ENCODE measurements at regions not wholly inside any gene's neighbourhood (a gene's known extent, or its start where the extent isn't known, plus 50 kb on each side); places are given as distances from the start of the nearest gene placed in this dataset.
A peak's percentile ranks its signal among the peaks of the same experiment; 100 is the strongest.

DNA sequence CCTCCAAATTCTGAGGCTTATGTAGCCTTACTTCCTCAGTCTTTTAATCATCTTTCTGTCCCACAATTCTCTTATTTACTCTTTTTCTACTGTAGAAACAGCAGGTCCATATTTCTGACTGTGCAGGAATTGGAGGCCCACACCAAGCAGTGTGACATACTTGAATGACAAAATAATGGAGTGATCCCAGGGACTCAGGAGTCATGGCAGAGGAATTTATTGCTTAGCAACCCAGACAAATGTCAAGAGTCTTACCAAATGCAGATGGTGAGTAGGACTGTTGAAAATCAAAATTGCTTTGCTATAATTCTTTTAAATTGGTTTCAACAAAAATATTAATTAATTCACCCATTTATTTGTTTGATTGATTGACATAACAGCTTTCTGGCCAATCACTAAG, 59.9 kb downstream of the HTR1B start:
- DNase-seq: no peak

DNA sequence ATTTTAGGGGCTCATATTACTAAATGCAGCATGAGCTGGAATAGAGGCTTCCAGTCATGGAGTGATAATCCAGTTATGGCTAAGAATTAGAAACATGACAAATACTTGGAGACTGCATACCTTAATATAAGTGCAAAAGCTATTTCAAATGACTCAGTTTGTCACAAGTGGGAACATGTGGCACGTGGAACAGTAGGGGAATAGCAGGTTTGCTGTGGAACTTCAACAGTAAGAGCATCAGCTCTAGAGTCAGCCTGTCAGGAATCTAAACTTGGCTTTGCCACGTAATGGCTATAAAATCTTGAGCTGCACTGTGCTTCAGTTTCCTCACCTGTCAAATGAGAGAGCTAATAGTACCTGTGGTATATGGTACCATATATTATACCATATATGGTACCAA, 62.1 kb downstream of the HTR1B start:
- DNase-seq: no peak

DNA sequence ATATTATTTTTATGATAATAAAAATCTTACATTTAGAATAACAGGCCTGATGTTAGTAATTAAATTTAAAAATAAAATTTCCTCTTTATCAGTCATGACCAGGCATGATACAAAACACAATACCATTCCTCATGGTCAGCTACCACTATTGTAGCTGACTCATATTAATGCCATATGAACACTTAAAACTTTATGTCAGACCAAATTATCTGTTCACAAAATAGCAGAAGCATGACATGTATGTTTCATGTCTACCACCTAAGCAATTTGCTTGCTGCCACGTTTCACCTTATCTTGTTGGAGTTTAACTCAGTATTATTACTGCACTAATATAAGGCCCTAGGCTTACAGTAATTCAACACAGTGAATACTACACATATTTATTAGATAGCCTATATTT, 65.7 kb downstream of the HTR1B start:
- no peak for DNase-seq

GRCh38 chr6:77389402-77389801, 73.9 kb downstream of the HTR1B start:
- no peak for DNase-seq

DNA sequence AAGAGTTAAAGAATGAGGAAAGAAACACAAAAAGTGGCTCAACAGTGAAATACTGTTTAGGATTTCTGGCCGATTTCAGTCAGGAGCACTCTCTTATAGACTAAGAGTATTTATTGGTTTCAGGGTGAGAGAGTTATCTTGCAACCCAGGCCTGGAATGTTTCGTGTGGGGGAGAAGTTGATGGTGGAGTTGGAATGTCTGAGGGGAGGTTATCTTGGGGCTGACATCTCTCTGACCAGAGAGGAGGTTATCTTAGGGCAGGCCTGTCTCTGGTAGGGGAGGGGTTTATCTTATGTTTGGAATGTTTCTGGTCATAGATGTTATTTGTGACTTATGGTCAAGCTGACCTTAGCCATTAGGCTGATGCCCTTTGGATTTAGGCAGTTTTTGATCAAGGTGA, 80.3 kb downstream of the HTR1B start:
- DNase-seq: no peak

GRCh38 chr6:77373955-77374354, 89.3 kb downstream of the HTR1B start:
- no peak for DNase-seq

DNA sequence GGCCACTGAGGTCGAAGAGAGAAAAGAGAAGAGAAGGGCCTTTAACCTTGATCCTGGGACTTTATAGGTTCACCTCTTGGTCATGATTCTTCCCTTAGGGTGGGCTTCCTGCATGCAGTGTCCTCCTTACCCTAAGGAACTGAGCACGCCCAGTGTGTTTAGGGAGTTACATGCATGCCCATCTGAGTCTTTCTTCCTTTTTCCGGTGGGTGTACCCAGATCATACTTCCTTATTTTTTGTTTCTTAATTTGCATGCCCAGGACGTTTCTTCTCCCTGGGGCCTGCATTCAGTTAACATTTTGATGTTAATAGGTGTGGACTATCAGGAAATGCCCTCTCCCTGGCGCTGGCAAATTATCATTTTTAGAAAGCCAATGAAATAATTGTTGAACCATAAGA, 91.5 kb downstream of the HTR1B start:
- no peak for DNase-seq

DNA sequence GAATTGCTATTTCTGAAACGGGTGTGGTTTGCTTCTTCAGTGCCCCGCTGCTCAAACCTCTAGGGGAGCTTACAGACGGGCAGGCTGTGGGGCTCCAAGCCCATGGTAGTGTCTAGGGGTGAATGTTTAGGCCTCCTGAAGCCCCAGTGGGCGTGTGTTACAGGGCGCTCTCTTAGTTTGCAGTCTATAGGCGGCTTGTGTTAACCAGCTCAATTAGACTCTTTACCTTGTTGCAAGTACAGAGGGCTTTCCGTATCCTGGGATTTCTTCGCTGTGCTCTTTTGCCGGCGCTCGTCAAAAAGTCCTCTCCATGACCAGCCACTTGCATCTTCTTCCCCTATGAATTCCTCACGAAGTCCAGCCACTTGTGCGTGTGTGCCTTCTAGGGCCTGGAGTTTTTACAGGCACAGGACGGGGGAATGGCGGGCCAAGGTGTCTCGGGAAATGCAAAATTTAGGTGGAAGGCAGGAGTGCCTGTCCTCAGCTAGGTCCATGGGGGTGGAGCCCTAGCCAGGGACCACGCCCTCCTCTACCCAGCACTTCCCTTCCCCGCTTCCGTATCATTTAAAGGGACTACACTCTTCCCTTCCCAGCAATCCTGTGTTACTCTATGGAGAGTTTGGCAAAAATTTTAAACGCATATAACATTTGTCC, 94.5 kb downstream of the HTR1B start:
- DNase-seq: peak; percentile 12

DNA sequence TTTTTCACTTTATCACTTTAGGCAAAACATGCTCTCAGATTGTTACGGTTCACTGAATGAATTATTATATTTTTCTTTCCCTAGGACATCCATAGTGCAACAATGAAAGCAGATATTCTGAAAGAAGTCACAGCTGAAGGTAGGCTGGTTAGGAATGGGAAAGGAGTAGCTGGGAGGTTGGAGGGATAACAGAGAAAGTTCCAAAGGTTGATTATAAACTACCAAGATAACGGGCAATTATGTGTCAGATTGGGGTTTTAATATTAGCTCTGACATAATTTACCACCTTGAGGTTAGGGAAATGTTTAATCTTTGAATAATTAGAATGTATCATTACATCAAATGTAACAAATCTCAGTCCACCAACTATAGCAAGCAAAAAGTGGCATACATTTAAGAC, 96.5 kb downstream of the HTR1B start:
- no peak for DNase-seq

- no peak for DNase-seq
Measured at GRCh38 chr6:77363702-77364101, 99.6 kb downstream of the HTR1B start.

DNA sequence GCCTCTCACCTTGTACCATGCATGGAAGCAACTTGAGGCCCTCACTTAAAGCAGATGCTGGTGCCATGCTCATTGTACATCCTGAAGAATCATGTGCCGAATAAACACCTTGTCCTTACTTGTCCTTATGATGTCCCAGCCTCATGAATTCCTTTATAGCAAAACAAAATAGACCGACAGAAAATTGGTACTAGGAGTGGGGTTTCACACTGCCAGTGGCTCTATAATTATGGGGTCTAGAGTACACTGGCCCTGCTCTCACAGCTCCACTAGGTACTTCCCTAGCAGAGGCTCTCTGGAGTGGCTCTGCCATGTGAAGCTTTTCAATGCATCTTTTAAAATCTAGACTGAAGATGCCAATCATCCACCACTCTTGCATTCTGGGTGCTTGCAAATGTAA, 101.2 kb downstream of the HTR1B start:
- DNase-seq: no peak

DNA sequence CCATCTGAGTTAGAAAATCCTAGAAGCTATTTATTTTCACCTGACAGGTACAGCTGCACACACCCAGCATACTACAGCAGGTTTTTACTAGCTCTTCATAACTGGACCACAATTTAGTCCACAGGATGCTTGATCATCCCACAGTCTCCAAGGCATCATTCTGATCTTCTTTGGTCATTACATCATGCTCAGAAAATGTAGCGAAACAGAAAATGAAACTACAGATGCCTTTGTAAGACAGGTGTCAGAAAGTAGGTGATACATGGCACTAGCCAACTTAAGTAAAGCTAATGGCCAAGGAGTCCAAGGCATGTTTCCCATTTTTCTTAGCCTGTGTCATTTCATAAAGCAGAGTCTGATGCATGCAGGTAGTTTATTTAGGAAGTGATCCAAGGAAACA, 102.3 kb downstream of the HTR1B start:
- DNase-seq: no peak

DNA sequence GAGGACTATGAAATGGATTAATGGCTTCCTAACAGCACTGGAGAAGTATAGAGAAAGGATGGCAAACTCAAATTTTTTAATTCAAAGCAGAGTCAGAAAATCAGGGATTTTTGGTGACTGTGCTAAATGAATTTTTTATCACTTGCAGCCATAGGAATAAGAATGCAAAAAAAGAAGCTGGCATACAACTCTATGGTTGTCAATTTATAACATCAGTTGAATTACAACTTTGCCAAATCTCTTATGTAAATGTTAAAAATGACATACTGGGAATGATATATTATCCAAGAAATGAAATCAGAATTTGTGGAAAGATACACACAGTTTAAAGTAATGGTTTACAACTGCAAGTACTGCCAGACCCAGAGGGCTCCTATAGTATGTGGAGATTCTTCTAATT, 106.5 kb downstream of the HTR1B start:
- no peak for DNase-seq

- DNase-seq: no peak
Measured at GRCh38 chr6:77354581-77354980, 108.7 kb downstream of the HTR1B start.

GRCh38 chr6:77353129-77353528, 110.2 kb downstream of the HTR1B start:
- DNase-seq: no peak

GRCh38 chr6:77341058-77341986, 122.0 kb downstream of the HTR1B start:
- DNase-seq: no peak

- no peak for DNase-seq
Measured at GRCh38 chr6:77340331-77340730, 123.0 kb downstream of the HTR1B start.

DNA sequence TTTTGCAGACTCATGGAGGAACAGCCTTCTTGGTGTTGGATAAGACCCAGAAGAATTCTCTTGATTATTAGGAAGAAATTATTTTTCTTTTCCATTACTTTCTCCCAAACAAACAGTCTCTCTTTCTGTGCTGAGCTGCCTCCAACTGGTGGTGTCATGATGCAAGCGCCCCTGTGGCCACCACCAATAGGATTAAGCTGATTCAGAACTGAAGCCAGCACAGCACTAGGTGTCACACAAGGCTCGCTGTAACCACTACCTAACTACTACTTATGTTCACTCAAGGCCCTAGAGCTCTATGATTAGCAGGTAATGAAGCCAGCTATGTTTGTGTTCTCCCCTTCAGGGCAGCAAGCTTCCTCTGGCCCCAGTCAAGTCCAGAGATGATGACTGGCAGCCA, 123.4 kb downstream of the HTR1B start:
- no peak for DNase-seq

- no peak for DNase-seq
Measured at GRCh38 chr6:77337392-77337791, 125.9 kb downstream of the HTR1B start.

DNA sequence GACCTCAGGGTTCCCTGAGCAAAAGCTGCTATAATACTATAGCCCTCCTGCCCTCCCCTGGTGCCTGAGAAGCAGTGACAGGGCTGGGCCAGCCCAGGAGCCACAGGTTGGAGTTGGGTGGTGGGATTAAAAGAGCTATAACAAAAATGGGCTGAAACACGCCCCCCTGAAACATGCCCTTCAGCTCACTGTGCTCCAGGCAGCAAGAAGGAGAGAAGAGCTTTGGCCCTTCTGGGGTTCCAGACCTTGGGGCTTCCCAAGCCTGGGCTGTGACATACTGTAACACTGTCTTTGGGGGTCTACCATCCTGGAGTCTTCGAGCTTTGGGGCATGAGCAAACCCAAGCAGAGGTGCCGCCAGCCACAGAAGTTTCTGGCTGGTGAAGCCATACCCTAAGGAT, 129.2 kb downstream of the HTR1B start:
- no peak for DNase-seq

- DNase-seq: no peak
Measured at GRCh38 chr6:77332915-77333623, 130.2 kb downstream of the HTR1B start.

DNA sequence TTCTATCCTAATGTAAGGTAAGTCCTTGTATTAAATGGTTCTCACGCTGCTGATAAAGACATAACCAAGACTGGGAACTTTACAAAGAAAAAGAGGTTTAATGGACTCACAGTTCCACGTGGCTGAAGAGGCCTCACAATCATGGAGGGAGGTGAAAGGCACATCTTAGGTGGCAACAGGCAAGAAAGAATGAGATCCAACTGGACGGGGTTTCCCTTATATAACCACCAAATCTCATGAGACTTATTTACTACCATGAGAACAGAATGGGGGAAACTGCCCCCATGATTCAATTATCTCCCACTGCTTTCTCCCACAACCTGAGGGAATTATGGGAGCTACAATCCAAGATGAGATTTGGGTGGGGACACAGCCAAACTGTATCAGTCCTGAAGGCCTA, 136.6 kb downstream of the HTR1B start:
- DNase-seq: no peak

DNA sequence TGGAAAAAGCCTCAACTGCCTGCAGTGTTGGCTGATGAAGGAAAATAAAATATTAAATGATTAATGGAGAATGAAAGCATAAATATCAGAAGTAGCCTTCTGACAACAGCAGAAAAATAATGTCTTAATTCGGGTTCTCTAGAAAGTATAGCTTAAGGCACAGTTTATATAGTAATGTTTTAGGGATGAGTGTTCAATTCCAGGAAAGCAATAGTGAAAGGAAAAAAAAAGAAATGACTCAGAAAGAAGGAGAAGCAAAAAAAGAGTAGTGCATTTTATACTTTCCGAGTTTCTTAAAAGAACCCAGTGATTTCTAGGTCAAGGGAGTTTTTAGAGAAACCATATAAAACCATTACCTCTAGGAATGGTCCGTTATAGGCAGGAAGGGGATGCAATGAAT, 137.3 kb downstream of the HTR1B start:
- DNase-seq: no peak

DNA sequence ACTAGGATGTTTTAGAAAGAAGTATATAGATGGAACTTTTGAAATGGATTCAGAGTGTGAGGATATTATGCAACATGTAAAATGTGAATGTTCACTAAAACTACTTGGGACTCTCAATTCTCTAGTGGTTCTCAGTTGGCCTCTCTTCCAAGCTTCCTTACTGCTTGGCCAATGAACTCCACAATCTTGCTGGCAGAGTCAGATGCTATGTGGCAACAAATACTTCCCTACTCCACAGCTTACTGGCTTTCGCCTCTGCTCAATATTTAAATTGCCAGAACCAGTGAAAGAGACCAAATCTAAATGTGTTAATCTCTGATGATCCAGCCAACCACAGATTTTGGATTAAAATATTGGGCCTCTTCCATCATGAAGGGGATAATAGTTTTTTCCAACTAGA, 138.4 kb downstream of the HTR1B start:
- DNase-seq: no peak

Data from eye (tissue), 1 donor.